ENCODE measurements at regions not wholly inside any gene's neighbourhood (a gene's known extent, or its start where the extent isn't known, plus 50 kb on each side); places are given as distances from the start of the nearest gene placed in this dataset.

- TF ChIP-seq CTCF (IDR thresholded peaks at IDR 0.05) (no peak), POLR2A (IDR thresholded peaks at IDR 0.05) (no peak)
Measured at GRCh38 chr13:105804561-105805190, 730.8 kb downstream of the EFNB2 start.
